ENCODE measurements at regions not wholly inside any gene's neighbourhood (a gene's known extent, or its start where the extent isn't known, plus 50 kb on each side); places are given as distances from the start of the nearest gene placed in this dataset.

- no peak for TF ChIP-seq CTCF (IDR thresholded peaks at IDR 0.05)
- no peak for TF ChIP-seq POLR2A (IDR thresholded peaks at IDR 0.05; ENCODE audit: low read depth)
- TF ChIP-seq POLR2AphosphoS5 (IDR thresholded peaks at IDR 0.05): no peak
- no peak for TF ChIP-seq EP300 (IDR thresholded peaks at IDR 0.05)
Measured at GRCh38 chr10:131689954-131690757, 210.7 kb upstream of the PPP2R2D start.
